DND-41 (cell line): ENCODE measurements at regions not wholly inside any gene's neighbourhood (a gene's known extent, or its start where the extent isn't known, plus 50 kb on each side); places are given as distances from the start of the nearest gene placed in this dataset.
"Not testable (repeated sequence)": the region's sequence is repeated elsewhere in the genome, so short reads cannot be mapped to it uniquely, and the experiment has no call there.

ENCODE experiments used
- EZH2 ChIP-seq: IDR thresholded peaks from 3 replicates; pipeline ENCODE4 v1.6.1; 2012; ENCODE audit warnings: borderline replicate concordance, low read depth, mild to moderate bottlenecking, moderate library complexity, low read length, inconsistent platforms; ENCODE audit not compliant: severe bottlenecking
- TF ChIP-seq, protein P1 (sequence below): IDR thresholded peaks from 2 replicates; pipeline ENCODE4 v1.5.1; 2012; ENCODE audit warnings: borderline replicate concordance, low read length, moderate library complexity, mild to moderate bottlenecking; ENCODE audit not compliant: poor library complexity, severe bottlenecking; ENCODE audit errors: extremely low read depth

DNA sequence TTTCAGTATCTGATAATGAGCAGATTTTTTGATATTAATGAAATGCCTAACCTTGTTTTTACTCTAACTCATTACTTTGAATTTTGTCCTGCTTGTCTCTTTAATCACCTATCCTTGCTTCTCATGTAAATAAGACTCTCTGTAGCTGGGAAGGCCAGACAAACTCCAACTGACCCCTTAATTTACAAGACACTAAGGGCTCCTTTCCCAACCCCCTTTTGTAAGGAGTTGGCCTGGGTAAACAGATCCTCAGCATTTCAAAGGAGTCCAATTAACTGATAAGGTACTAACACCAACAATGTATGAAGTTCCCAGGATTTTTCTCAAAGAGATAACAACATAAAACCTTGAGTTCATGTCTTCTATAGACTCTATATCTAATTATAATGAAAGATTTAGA is 919.3 kb upstream of the AMELY start:
- TF ChIP-seq, protein P1, sequence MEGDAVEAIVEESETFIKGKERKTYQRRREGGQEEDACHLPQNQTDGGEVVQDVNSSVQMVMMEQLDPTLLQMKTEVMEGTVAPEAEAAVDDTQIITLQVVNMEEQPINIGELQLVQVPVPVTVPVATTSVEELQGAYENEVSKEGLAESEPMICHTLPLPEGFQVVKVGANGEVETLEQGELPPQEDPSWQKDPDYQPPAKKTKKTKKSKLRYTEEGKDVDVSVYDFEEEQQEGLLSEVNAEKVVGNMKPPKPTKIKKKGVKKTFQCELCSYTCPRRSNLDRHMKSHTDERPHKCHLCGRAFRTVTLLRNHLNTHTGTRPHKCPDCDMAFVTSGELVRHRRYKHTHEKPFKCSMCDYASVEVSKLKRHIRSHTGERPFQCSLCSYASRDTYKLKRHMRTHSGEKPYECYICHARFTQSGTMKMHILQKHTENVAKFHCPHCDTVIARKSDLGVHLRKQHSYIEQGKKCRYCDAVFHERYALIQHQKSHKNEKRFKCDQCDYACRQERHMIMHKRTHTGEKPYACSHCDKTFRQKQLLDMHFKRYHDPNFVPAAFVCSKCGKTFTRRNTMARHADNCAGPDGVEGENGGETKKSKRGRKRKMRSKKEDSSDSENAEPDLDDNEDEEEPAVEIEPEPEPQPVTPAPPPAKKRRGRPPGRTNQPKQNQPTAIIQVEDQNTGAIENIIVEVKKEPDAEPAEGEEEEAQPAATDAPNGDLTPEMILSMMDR, result not testable (repeated sequence)
- not testable (repeated sequence) for TF ChIP-seq EZH2
